ENCODE measurements at regions not wholly inside any gene's neighbourhood (a gene's known extent, or its start where the extent isn't known, plus 50 kb on each side); places are given as distances from the start of the nearest gene placed in this dataset.

DNA sequence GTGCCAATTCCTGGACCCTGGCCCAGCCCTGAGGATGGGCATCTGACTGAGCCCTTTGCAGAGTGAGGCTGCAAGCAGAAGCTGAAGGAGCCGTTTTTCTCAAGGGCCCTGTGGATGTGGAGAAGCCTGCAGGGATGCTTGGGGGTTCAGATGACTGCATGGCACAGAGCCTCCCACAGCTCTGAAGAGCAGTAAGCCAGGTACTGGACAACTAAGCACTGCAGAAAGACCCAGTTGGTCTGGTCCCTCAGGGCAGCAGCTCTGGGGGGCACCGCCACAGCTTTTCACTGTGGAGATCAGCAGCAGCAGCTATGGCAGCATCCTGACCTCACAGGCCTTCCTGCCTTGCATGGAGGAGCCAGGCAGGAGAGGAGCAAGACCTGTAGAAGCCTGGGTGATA lies 67.6 kb downstream of the CRYGS start:
- H3K9me3 Mint-ChIP-seq (ENCODE audit: insufficient read depth): no peaks in the 10 kb centered on the region
- H3K27ac Mint-ChIP-seq: no peak overlapping the region
- TF ChIP-seq, protein P1, sequence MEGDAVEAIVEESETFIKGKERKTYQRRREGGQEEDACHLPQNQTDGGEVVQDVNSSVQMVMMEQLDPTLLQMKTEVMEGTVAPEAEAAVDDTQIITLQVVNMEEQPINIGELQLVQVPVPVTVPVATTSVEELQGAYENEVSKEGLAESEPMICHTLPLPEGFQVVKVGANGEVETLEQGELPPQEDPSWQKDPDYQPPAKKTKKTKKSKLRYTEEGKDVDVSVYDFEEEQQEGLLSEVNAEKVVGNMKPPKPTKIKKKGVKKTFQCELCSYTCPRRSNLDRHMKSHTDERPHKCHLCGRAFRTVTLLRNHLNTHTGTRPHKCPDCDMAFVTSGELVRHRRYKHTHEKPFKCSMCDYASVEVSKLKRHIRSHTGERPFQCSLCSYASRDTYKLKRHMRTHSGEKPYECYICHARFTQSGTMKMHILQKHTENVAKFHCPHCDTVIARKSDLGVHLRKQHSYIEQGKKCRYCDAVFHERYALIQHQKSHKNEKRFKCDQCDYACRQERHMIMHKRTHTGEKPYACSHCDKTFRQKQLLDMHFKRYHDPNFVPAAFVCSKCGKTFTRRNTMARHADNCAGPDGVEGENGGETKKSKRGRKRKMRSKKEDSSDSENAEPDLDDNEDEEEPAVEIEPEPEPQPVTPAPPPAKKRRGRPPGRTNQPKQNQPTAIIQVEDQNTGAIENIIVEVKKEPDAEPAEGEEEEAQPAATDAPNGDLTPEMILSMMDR (IDR thresholded peaks at IDR 0.05): no peak
- no peak for TF ChIP-seq EZH2 (IDR thresholded peaks at IDR 0.05; ENCODE audit: borderline replicate concordance, insufficient read depth, low read depth, low read length, poor library complexity, severe bottlenecking)
- Histone ChIP-seq H3K4me1 (ENCODE audit: control insufficient read depth in 2 of 2, insufficient read depth in 2 of 2, low read length in 2 of 2) (no peaks in the 10 kb centered on the region), H3K27ac (ENCODE audit: low read length in 2 of 2) (no peak overlapping the region), H3K9me3 (ENCODE audit: control extremely low read depth in 1 of 3, control insufficient read depth in 2 of 3, insufficient read depth in 1 of 3, low read length in 2 of 3) (no peaks in the 10 kb centered on the region), H3K9ac (ENCODE audit: low read length) (no peak overlapping the region), H3K4me3 (ENCODE audit: control extremely low read depth in 1 of 5, extremely low read depth in 1 of 5, insufficient read depth in 1 of 5, low read depth in 2 of 5, low read length in 4 of 5) (no peak overlapping the region), H2AFZ (ENCODE audit: insufficient read depth, low read depth, low read length, poor library complexity, severe bottlenecking) (no peak overlapping the region), H3K36me3 (replicated peaks in 1 of 2; ENCODE audit: control extremely low read depth in 1 of 2, control insufficient read depth in 1 of 2, extremely low read depth in 1 of 2, insufficient read depth in 2 of 2, low read length in 1 of 2) (no peaks in the 10 kb centered on the region), H3K79me2 (ENCODE audit: control insufficient read depth, insufficient read depth, low read length) (no peaks in the 10 kb centered on the region), H3K27me3 (replicated peaks in 1 of 4; ENCODE audit: control extremely low read depth in 1 of 4, control insufficient read depth in 3 of 4, insufficient read depth in 4 of 4, low read length in 3 of 4) (no peaks in the 10 kb centered on the region), H4K20me1 (ENCODE audit: control insufficient read depth, insufficient read depth, low read length, poor library complexity, severe bottlenecking) (no peaks in the 10 kb centered on the region), H3K4me2 (replicated peaks; ENCODE audit: low read depth, low read length, poor library complexity, severe bottlenecking) (no peak overlapping the region)
- no peaks in the 10 kb centered on the region for H3K27me3 Mint-ChIP-seq
- intact Hi-C loops (cut with micrococcal nuclease): no loop called here
- peaks cover 3% of the 10 kb centered on the region for H3K4me1 Mint-ChIP-seq
- DNase-seq: no peak
- ATAC-seq (ENCODE audit: low read depth): no peak
- H3K4me3 Mint-ChIP-seq: no peak overlapping the region
- WGBS (ENCODE audit: insufficient coverage): 97% methylated on average over 2 of the region's 2 CpGs
- CTCF ChIA-PET: interaction anchor here (1.2 kb wide), 1 partner anchor 40 kb away, joined by 3 read pairs; no protein-coding TSS in a partner anchor
- POLR2A ChIA-PET: no interaction called here

DNA sequence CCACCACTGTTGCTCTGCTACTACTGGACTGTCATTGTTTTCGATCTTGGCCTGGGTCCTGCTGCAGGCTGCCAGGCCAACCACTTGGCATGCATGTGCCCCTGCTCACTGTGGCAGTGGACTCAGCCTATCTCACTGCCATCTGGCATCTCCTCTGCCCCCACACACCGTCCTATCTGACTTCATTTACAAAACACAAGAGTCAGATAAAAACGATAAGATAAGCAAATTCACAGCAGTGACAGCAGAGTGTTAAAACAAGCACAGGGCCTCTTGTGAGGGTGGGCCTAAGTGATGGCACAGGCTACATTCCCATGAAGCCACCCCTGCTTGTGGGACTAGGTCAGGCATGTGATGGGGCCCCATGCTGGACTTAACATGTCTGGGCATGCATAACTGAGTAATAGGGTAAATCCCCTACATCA lies 68.1 kb downstream of the CRYGS start:
- H3K9ac ChIP-seq (ENCODE audit: low read length): no peak overlapping the region
- POLR2A ChIA-PET: no interaction called here
- H3K27ac ChIP-seq (ENCODE audit: low read length in 2 of 2): no peak overlapping the region
- TF ChIP-seq EZH2 (IDR thresholded peaks at IDR 0.05; ENCODE audit: borderline replicate concordance, insufficient read depth, low read depth, low read length, poor library complexity, severe bottlenecking): no peak
- TF ChIP-seq, protein P1 (IDR thresholded peaks at IDR 0.05): no peak
- no peaks in the 10 kb centered on the region for H3K27me3 ChIP-seq (replicated peaks in 1 of 4; ENCODE audit: control extremely low read depth in 1 of 4, control insufficient read depth in 3 of 4, insufficient read depth in 4 of 4, low read length in 3 of 4)
- no peaks in the 10 kb centered on the region for H3K9me3 ChIP-seq (ENCODE audit: control extremely low read depth in 1 of 3, control insufficient read depth in 2 of 3, insufficient read depth in 1 of 3, low read length in 2 of 3)
- H3K36me3 ChIP-seq (replicated peaks in 1 of 2; ENCODE audit: control extremely low read depth in 1 of 2, control insufficient read depth in 1 of 2, extremely low read depth in 1 of 2, insufficient read depth in 2 of 2, low read length in 1 of 2): no peaks in the 10 kb centered on the region
- H3K4me1 ChIP-seq (ENCODE audit: control insufficient read depth in 2 of 2, insufficient read depth in 2 of 2, low read length in 2 of 2): no peaks in the 10 kb centered on the region
- no peaks in the 10 kb centered on the region for H3K79me2 ChIP-seq (ENCODE audit: control insufficient read depth, insufficient read depth, low read length)
- Mint-ChIP-seq H3K4me1 (no peaks in the 10 kb centered on the region), H3K4me3 (no peak overlapping the region), H3K9me3 (ENCODE audit: insufficient read depth) (no peaks in the 10 kb centered on the region), H3K27ac (no peak overlapping the region), H3K27me3 (no peaks in the 10 kb centered on the region)
- no peak overlapping the region for H3K4me3 ChIP-seq (ENCODE audit: control extremely low read depth in 1 of 5, extremely low read depth in 1 of 5, insufficient read depth in 1 of 5, low read depth in 2 of 5, low read length in 4 of 5)
- H4K20me1 ChIP-seq (ENCODE audit: control insufficient read depth, insufficient read depth, low read length, poor library complexity, severe bottlenecking): no peaks in the 10 kb centered on the region
- WGBS (ENCODE audit: insufficient coverage): 90% methylated on average over 2 of the region's 3 CpGs
- no peak for DNase-seq
- H2AFZ ChIP-seq (ENCODE audit: insufficient read depth, low read depth, low read length, poor library complexity, severe bottlenecking): no peak overlapping the region
- no peak for ATAC-seq (ENCODE audit: low read depth)
- H3K4me2 ChIP-seq (replicated peaks; ENCODE audit: low read depth, low read length, poor library complexity, severe bottlenecking): no peak overlapping the region
- intact Hi-C loops (cut with micrococcal nuclease): no loop called here
- CTCF ChIA-PET: no interaction called here

Measured in B cell (primary cell).